ENCODE measurements at regions not wholly inside any gene's neighbourhood (a gene's known extent, or its start where the extent isn't known, plus 50 kb on each side); places are given as distances from the start of the nearest gene placed in this dataset.

GRCh38 chr6:126252154-126252553 is 87.8 kb upstream of the CENPW start:
- no peak overlapping the region for H3K27ac Mint-ChIP-seq
- POLR2A ChIA-PET, result no interaction called here
- intact Hi-C loops (cut with micrococcal nuclease), result no loop called here
- H3K9me3 Mint-ChIP-seq, result peaks cover 4% of the 10 kb centered on the region
- no peak overlapping the region for H3K4me3 Mint-ChIP-seq
- CTCF ChIA-PET, result no interaction called here
- no peaks in the 10 kb centered on the region for H3K27me3 Mint-ChIP-seq
- H3K4me1 Mint-ChIP-seq, result no peaks in the 10 kb centered on the region
- no peaks in the 10 kb centered on the region for H3K36me3 Mint-ChIP-seq (ENCODE audit: low read depth)
- DNase-seq, result no peak
- no peak for TF ChIP-seq CTCF (IDR thresholded peaks at IDR 0.05)
- ATAC-seq (ENCODE audit: low read depth), result no peak

- CTCF ChIA-PET, result no interaction called here
- Mint-ChIP-seq H3K4me1 (no peaks in the 10 kb centered on the region), H3K36me3 (ENCODE audit: low read depth) (no peaks in the 10 kb centered on the region), H3K27me3 (no peaks in the 10 kb centered on the region), H3K9me3 (peaks cover 6% of the 10 kb centered on the region), H3K4me3 (no peak overlapping the region), H3K27ac (no peak overlapping the region)
- ATAC-seq (ENCODE audit: low read depth) (no peak), DNase-seq (no peak)
- no peak for TF ChIP-seq CTCF (IDR thresholded peaks at IDR 0.05)
- POLR2A ChIA-PET, result no interaction called here
- intact Hi-C loops (cut with micrococcal nuclease), result no loop called here
Measured at GRCh38 chr6:126253431-126253830, 86.5 kb upstream of the CENPW start.

GRCh38 chr6:126258150-126258549 is 81.8 kb upstream of the CENPW start:
- TF ChIP-seq CTCF (IDR thresholded peaks at IDR 0.05), result no peak
- Mint-ChIP-seq H3K27me3 (no peaks in the 10 kb centered on the region), H3K27ac (no peak overlapping the region), H3K4me1 (peaks cover 3% of the 10 kb centered on the region), H3K9me3 (peaks cover 31% of the 10 kb centered on the region), H3K4me3 (no peak overlapping the region), H3K36me3 (ENCODE audit: low read depth) (peaks cover 2% of the 10 kb centered on the region)
- intact Hi-C loops (cut with micrococcal nuclease), result no loop called here
- ChIA-PET POLR2A (no interaction called here), CTCF (no interaction called here)
- no peak for DNase-seq
- no peak for ATAC-seq (ENCODE audit: low read depth)

GRCh38 chr6:126261792-126262421 is 78.0 kb upstream of the CENPW start:
- peaks cover 2% of the 10 kb centered on the region for H3K36me3 Mint-ChIP-seq (ENCODE audit: low read depth)
- peaks cover 3% of the 10 kb centered on the region for H3K4me1 Mint-ChIP-seq
- intact Hi-C loops (cut with micrococcal nuclease), result no loop called here
- ChIA-PET POLR2A (no interaction called here), CTCF (no interaction called here)
- no peak overlapping the region for H3K4me3 Mint-ChIP-seq
- no peak overlapping the region for H3K27ac Mint-ChIP-seq
- no peak for DNase-seq
- no peaks in the 10 kb centered on the region for H3K27me3 Mint-ChIP-seq
- no peak for TF ChIP-seq CTCF (IDR thresholded peaks at IDR 0.05)
- no peak for ATAC-seq (ENCODE audit: low read depth)
- H3K9me3 Mint-ChIP-seq, result peaks cover 28% of the 10 kb centered on the region

GRCh38 chr6:126264265-126264664 is 75.7 kb upstream of the CENPW start:
- CTCF ChIA-PET, result no interaction called here
- intact Hi-C loops (cut with micrococcal nuclease), result no loop called here
- TF ChIP-seq CTCF (IDR thresholded peaks at IDR 0.05), result no peak
- H3K9me3 Mint-ChIP-seq, result peaks cover 23% of the 10 kb centered on the region
- no peak for DNase-seq
- POLR2A ChIA-PET, result no interaction called here
- H3K36me3 Mint-ChIP-seq (ENCODE audit: low read depth), result peaks cover 2% of the 10 kb centered on the region
- peaks cover 3% of the 10 kb centered on the region for H3K4me1 Mint-ChIP-seq
- no peak overlapping the region for H3K4me3 Mint-ChIP-seq
- H3K27me3 Mint-ChIP-seq, result no peaks in the 10 kb centered on the region
- H3K27ac Mint-ChIP-seq, result no peak overlapping the region
- no peak for ATAC-seq (ENCODE audit: low read depth)
